AG04450 (cell line): ENCODE measurements at regions not wholly inside any gene's neighbourhood (a gene's known extent, or its start where the extent isn't known, plus 50 kb on each side); places are given as distances from the start of the nearest gene placed in this dataset.
"Not testable (repeated sequence)": the region's sequence is repeated elsewhere in the genome, so short reads cannot be mapped to it uniquely, and the experiment has no call there.

Source experiments
- CTCF ChIA-PET: fragments of 300-600, 350-600 bp; formaldehyde crosslinking; extraction: SDS; loops from one replicate; lab custom pipeline; 2022; ENCODE audit warnings: antibody characterized with exemption, inconsistent platforms; lab: Charles Lee
- POLR2A ChIA-PET: fragments of 350-600 bp; formaldehyde crosslinking; extraction: SDS; loops from one replicate; lab custom pipeline; 2021; ENCODE audit warnings: antibody characterized with exemption, inconsistent platforms; lab: Yijun Ruan, JAX
- DNase-seq: peaks from one replicate; pipeline ENCODE4 v3.0.0-alpha.2; 2011; ENCODE audit warnings: low read depth, low spot score
- H3K27ac ChIP-seq: one replicate; pipeline ENCODE4 v1.5.1; 2012; ENCODE audit warnings: low read depth, low read length, control low read depth
- H3K27me3 ChIP-seq: one replicate; pipeline ENCODE4 v1.6.0; 2012; ENCODE audit warnings: low read length; ENCODE audit not compliant: control insufficient read depth, insufficient read depth
- H3K4me3 ChIP-seq: 2 replicates; pipeline ENCODE4 v1.5.1; 2011; ENCODE audit warnings: mild to moderate bottlenecking, low read depth, low read length, control low read depth
- H3K9me3 ChIP-seq: 2 replicates; pipeline ENCODE4 v1.5.1; 2012; ENCODE audit warnings: low read length; ENCODE audit not compliant: control insufficient read depth, insufficient read depth
- CTCF ChIP-seq: IDR thresholded peaks from 2 replicates; pipeline ENCODE4 v1.5.1; 2011; ENCODE audit warnings: low read depth, low read length, control low read depth, inconsistent platforms

DNA sequence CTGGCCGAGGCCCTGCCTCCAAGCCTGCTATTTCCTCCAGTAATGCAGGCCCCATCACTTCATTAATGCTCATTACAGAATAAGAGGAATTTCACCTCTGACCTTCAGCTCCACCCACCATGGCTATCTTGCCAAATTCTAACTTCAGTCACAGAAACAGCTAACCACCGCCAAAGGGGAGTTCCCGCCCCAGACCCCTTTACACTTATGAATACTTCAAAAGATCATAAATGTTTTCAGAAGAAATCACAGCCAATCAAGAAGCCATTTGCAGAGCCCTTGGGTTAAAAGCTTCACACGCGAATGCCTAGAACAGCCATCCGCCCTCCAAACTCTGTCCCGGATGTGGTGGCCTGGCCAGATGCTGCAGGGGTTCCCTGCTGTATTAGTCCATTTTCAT, 73.8 kb upstream of the TWIST2 start:
- Histone ChIP-seq H3K4me3 (no peak overlapping the region), H3K27me3 (peaks cover 20% of the 10 kb centered on the region), H3K9me3 (no peaks in the 10 kb centered on the region; the same call in 1 of the 2 replicates), H3K27ac (no peak overlapping the region)
- CTCF ChIA-PET = no interaction called here
- POLR2A ChIA-PET = no interaction called here
- no peak for TF ChIP-seq CTCF
- no peak for DNase-seq

- Histone ChIP-seq H3K27ac (no peak overlapping the region), H3K27me3 (peaks cover 20% of the 10 kb centered on the region), H3K9me3 (no peaks in the 10 kb centered on the region; the same call in 1 of the 2 replicates), H3K4me3 (no peak overlapping the region)
- ChIA-PET CTCF (no interaction called here), POLR2A (no interaction called here)
- TF ChIP-seq CTCF = no peak
- DNase-seq = no peak
Observed at GRCh38 chr2:238774980-238775509, 72.8 kb upstream of the TWIST2 start.

- TF ChIP-seq CTCF = no peak
- CTCF ChIA-PET = no interaction called here
- POLR2A ChIA-PET = no interaction called here
- H3K4me3 ChIP-seq = no peak overlapping the region
- H3K9me3 ChIP-seq = no peaks in the 10 kb centered on the region; the same call in 1 of the 2 replicates
- no peak overlapping the region for H3K27ac ChIP-seq
- H3K27me3 ChIP-seq = peaks cover 20% of the 10 kb centered on the region
- no peak for DNase-seq
Observed at GRCh38 chr2:238775591-238775990, 72.3 kb upstream of the TWIST2 start.

DNA sequence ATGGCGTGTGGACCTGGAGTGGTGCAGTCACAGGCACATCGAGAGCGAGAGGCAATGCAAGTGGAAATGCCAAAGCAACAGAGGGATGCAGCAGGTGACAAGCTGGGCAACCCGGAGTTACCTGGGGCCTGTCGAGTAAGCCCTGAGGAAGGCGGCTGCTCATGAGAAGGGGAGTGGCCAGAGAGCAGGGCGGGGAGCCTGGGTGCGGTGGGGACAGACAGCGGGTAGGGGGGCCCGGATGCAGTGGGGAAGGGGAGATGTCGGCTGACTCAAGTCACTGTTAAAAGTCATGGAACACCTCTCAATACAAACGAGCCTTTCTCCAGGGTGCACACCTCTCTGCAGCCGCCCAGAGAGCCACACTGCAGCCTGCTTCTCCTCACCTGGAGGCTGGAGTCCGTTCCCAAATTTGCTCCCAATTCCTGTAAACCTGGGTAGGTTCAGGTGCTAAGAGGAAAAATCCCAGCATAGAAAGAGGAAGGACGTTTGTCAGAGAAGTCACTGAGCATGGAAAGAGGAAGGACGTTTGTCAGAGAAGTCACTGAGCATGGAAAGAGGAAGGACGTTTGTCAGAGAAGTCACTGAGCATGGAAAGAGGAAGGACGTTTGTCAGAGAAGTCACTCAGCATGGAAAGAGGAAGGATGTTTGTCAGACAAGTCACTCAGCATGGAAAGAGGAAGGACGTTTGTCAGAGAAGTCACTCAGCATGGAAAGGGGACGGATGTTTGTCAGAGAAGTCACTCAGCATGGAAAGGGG, 71.7 kb upstream of the TWIST2 start:
- ChIA-PET POLR2A (no interaction called here), CTCF (no interaction called here)
- TF ChIP-seq CTCF = no peak
- Histone ChIP-seq H3K27me3 (peaks cover 20% of the 10 kb centered on the region), H3K9me3 (no peaks in the 10 kb centered on the region; the same call in 1 of the 2 replicates), H3K4me3 (no peak overlapping the region), H3K27ac (no peak overlapping the region)
- DNase-seq = no peak

DNA sequence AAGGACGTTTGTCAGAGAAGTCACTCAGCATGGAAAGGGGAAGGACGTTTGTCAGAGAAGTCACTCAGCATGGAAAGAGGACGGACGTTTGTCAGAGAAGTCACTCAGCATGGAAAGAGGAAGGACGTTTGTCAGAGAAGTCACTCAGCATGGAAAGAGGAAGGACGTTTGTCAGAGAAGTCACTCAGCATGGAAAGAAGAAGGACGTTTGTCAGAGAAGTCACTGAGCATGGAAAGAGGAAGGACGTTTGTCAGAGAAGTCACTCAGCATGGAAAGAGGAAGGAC, 71.2 kb upstream of the TWIST2 start:
- H3K9me3 ChIP-seq, H3K27ac ChIP-seq, DNase-seq, POLR2A ChIA-PET, H3K4me3 ChIP-seq, CTCF ChIA-PET: not testable (repeated sequence)
- H3K27me3 ChIP-seq = peaks cover 16% of the 10 kb centered on the region
